PC-9 (cell line): ENCODE measurements at regions not wholly inside any gene's neighbourhood (a gene's known extent, or its start where the extent isn't known, plus 50 kb on each side); places are given as distances from the start of the nearest gene placed in this dataset.
A peak's percentile ranks its signal among the peaks of the same experiment; 100 is the strongest.
"Not testable (repeated sequence)": the region's sequence is repeated elsewhere in the genome, so short reads cannot be mapped to it uniquely, and the experiment has no call there.

Source experiments
- BruUV-seq: library from RNA; stranded (reverse); fragments of 400-500 nt; replicated peaks from 2 replicates; lab custom pipeline; 2021; lab: Mats Ljungman, UMichigan
- CTCF ChIA-PET: fragments of 300-600 bp; sonication (Branson Sonifier 250); formaldehyde crosslinking; loops from one replicate; lab custom pipeline; 2022; ENCODE audit warnings: antibody characterized with exemption; lab: Charles Lee
- POLR2A ChIA-PET: fragments of 300-600 bp; sonication (Branson Sonifier 250); formaldehyde crosslinking; loops from one replicate; lab custom pipeline; 2022; ENCODE audit warnings: antibody characterized with exemption; ENCODE audit not compliant: unreplicated experiment; lab: Charles Lee
- DNase-seq, 2 experiments: peaks; one replicate each; pipeline versions ENCODE4 v3.0.0 to v3.0.0-alpha.2; 2015 to 2022; ENCODE audit warnings: mixed read lengths in 1 of 2
- H2AFZ ChIP-seq: fragments of 200-600 bp; sonication (generic); 2 replicates; pipeline ENCODE4 v1.8.1; 2017; ENCODE audit warnings: antibody characterized with exemption
- H3F3A ChIP-seq: fragments of 200-600 bp; sonication (generic); 2 replicates; pipeline ENCODE4 v1.8.1; 2017; ENCODE audit warnings: antibody characterized with exemption, mild to moderate bottlenecking, low read depth; ENCODE audit not compliant: insufficient read depth
- H3K27ac ChIP-seq: fragments of 200-600 bp; sonication (generic); 2 replicates; pipeline ENCODE4 v1.6.1; 2016; ENCODE audit warnings: mixed run types
- H3K27me3 ChIP-seq: fragments of 200-600 bp; sonication (generic); 2 replicates; pipeline ENCODE4 v1.6.1; 2016; ENCODE audit warnings: low read depth, mixed run types; ENCODE audit not compliant: insufficient read depth
- H3K36me3 ChIP-seq: fragments of 200-600 bp; sonication (generic); 2 replicates; pipeline ENCODE4 v1.6.1; 2016; ENCODE audit warnings: low read depth, mixed run types
- H3K4me1 ChIP-seq: fragments of 200-600 bp; sonication (generic); replicated peaks from 2 replicates; pipeline ENCODE4 v1.6.1; 2016; ENCODE audit warnings: mixed run types; ENCODE audit not compliant: insufficient read depth
- H3K4me2 ChIP-seq: fragments of 200-600 bp; sonication (generic); 2 replicates; pipeline ENCODE4 v1.6.1; 2017; ENCODE audit warnings: mixed run types
- H3K4me3 ChIP-seq: fragments of 200-600 bp; sonication (generic); 2 replicates; pipeline ENCODE4 v1.6.1; 2016; ENCODE audit warnings: mixed run types
- H3K79me2 ChIP-seq: fragments of 200-600 bp; sonication (generic); 2 replicates; pipeline ENCODE4 v1.6.1; 2017; ENCODE audit warnings: low read depth, mixed run types
- H3K9me2 ChIP-seq: fragments of 200-600 bp; sonication (generic); 2 replicates; pipeline ENCODE4 v1.8.1; 2017; ENCODE audit warnings: mild to moderate bottlenecking; ENCODE audit not compliant: insufficient read depth
- H3K9me3 ChIP-seq: fragments of 200-600 bp; sonication (generic); 2 replicates; pipeline ENCODE4 v1.8.1; 2016; ENCODE audit warnings: low read depth; ENCODE audit not compliant: insufficient read depth
- H4K20me1 ChIP-seq: fragments of 200-600 bp; sonication (generic); 2 replicates; pipeline ENCODE4 v1.8.1; 2017; ENCODE audit not compliant: insufficient read depth
- EZH2 ChIP-seq: fragments of 200-600 bp; sonication (generic); IDR thresholded peaks from 2 replicates; pipeline ENCODE4 v1.8.0; 2017; ENCODE audit warnings: antibody characterized with exemption, low read depth
- intact Hi-C: fragments of 100-400 bp; cut with micrococcal nuclease; formaldehyde crosslinking; loops from one replicate; pipeline ENCODE4 v1.10.0; 2022; ENCODE audit not compliant: unreplicated experiment
- TF ChIP-seq, protein P1 (sequence below): fragments of 200-600 bp; sonication (generic); conservative IDR thresholded peaks from 2 replicates; pipeline ENCODE4 v1.6.1; 2017; ENCODE audit warnings: mixed run types, antibody characterized with exemption, mild to moderate bottlenecking, moderate library complexity

DNA sequence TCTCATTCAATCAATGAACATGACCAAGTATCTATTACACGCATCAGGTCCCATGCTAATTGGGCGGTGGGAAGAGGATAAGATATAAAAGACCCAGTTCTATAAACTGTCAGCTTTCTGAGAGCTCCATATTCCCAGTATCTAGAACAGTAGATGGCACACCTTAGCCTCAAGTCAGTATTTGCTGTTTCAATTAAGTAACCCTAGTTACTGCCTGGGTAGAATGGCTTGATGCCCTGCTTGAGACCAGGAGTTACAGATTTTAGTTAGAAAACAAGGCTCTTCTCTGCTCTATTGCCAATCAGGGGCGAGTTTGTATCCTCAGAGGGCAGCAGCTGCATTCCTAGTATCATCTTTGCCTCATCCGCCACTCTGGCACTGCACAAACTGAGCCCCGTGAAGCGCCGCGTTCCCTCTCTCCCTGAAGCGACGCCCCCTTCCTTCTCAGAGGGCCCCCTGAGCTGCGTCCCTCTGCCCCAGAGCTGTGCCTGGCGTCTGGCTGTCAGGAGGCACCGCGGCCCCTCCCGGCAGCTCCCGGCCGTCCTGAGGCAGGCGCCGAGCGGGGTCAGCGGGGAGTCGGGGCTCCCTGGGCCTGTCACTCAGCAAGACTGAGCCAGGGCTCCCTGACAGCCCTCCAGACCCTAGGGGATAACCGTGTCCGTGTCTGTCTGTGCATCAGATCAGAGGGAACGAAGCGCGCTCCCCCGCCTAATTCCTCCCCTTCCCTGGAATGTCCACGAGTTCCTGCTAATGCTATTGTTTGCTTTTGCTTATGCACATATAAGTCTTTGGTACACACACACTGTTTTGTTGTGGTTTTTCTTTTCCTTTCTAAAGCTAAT is 212.4 kb upstream of the TTC29 start:
- Histone ChIP-seq H3K36me3 (no peaks in the 10 kb centered on the region), H3K4me1 (no peaks in the 10 kb centered on the region), H3K9me2 (no peaks in the 10 kb centered on the region), H3K4me3 (no peak overlapping the region), H3K27me3 (no peaks in the 10 kb centered on the region), H3F3A (0 out of 2 replicates have a peak, but pooled peaks cover 2% of the 10 kb centered on the region), H3K9me3 (no peaks in the 10 kb centered on the region), H2AFZ (no peak overlapping the region), H3K79me2 (no peaks in the 10 kb centered on the region), H3K27ac (no peak overlapping the region), H3K4me2 (no peak overlapping the region), H4K20me1 (no peaks in the 10 kb centered on the region)
- intact Hi-C loops = no loop called here
- DNase-seq = peak in 1 of 2 experiments; percentile 12
- POLR2A ChIA-PET = no interaction called here
- CTCF ChIA-PET = interaction anchor here (0.6 to 0.9 kb wide), 4 partner anchors 432 to 1043 kb away, joined by 3 to 6 read pairs (median 4); no protein-coding TSS in a partner anchor
- no peak for TF ChIP-seq EZH2
- TF ChIP-seq, protein P1, sequence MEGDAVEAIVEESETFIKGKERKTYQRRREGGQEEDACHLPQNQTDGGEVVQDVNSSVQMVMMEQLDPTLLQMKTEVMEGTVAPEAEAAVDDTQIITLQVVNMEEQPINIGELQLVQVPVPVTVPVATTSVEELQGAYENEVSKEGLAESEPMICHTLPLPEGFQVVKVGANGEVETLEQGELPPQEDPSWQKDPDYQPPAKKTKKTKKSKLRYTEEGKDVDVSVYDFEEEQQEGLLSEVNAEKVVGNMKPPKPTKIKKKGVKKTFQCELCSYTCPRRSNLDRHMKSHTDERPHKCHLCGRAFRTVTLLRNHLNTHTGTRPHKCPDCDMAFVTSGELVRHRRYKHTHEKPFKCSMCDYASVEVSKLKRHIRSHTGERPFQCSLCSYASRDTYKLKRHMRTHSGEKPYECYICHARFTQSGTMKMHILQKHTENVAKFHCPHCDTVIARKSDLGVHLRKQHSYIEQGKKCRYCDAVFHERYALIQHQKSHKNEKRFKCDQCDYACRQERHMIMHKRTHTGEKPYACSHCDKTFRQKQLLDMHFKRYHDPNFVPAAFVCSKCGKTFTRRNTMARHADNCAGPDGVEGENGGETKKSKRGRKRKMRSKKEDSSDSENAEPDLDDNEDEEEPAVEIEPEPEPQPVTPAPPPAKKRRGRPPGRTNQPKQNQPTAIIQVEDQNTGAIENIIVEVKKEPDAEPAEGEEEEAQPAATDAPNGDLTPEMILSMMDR = no peak
- BruUV-seq = no TSS peak

DNA sequence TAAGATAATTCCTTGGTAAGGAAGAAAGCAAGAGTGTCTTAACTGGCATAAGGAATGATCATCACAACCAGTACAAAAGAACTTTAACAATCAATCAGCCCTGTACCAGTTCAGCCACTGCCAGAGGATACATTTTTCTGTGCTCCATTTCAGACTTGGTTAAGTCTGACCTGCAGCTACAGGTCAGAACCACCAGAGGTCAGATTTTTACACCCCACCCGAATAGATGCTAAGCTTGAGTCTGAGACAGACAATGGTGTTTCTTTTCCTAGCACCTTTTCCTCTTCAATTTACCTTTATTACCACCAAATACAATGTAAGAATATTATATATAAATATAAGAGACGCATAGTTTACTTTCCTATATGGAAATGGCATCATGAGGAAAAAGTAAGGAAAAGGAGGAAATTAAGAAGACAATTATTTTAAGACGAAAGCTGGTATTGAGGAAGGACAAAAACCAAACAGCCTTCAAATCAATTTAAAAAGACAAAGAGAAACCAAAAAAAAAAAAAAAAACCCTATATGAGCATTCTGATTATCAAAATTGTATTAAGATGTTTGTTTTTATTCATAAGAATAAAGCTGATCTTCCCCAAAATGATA is 215.3 kb upstream of the TTC29 start:
- no peak overlapping the region for H2AFZ ChIP-seq
- H3K79me2 ChIP-seq = no peaks in the 10 kb centered on the region
- no peaks in the 10 kb centered on the region for H3K4me1 ChIP-seq
- H3K27me3 ChIP-seq = no peaks in the 10 kb centered on the region
- TF ChIP-seq, protein P1 = peak; percentile 75
- no peak for TF ChIP-seq EZH2
- intact Hi-C loops = loop anchor here (1.0 to 2.0 kb wide), 3 partner anchors 358 to 706 kb away; no protein-coding TSS in a partner anchor
- peak in 1 of 2 experiments; percentile 13 for DNase-seq
- no peaks in the 10 kb centered on the region for H3K9me2 ChIP-seq
- BruUV-seq = no TSS peak
- H3K4me2 ChIP-seq = no peak overlapping the region
- H3K36me3 ChIP-seq = no peaks in the 10 kb centered on the region
- no peaks in the 10 kb centered on the region for H3K9me3 ChIP-seq
- no peaks in the 10 kb centered on the region for H4K20me1 ChIP-seq
- CTCF ChIA-PET = interaction anchor here (0.6 to 1.3 kb wide), 8 partner anchors 9 to 706 kb away, joined by 3 to 14 read pairs (median 4); no protein-coding TSS in a partner anchor
- H3K4me3 ChIP-seq = no peak overlapping the region
- no peak overlapping the region for H3K27ac ChIP-seq
- 0 out of 2 replicates have a peak, but pooled peaks cover 2% of the 10 kb centered on the region for H3F3A ChIP-seq
- POLR2A ChIA-PET = no interaction called here

DNA sequence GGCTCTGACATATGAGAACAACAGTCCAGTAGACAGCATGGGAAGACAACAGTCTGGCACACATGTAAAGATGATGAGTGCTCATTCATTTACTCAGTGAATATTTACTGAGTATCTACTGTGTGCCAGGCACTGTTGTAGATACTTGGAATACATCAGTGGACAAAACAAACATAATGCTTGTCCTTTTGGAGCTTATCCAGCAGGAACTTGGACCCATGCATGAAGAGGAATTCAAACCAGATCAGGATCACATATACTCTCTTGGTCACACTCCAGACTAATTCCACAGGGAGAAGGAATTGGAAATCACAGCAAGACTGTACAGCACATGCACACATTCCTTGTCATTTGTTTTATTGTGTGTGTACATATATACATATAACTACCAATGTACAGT is 217.6 kb upstream of the TTC29 start:
- no peaks in the 10 kb centered on the region for H3K9me2 ChIP-seq

DNA sequence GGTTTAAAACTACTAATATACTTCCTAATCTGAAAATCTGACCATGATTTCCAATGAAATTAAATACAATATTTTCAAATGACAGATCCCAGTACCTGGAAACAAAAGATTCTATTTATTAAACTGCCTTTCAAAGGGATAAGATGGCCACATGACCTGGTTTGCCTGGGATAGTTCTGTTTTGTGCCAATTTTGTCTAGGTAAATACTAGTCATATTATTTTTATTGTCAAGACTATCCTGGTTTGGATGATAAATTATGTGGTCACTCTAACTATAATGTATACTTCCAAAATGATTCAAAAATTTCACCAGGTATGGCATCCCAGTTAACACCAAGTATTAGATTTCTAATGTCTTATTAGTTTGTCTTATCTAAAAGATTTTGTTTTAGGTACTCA is 222.5 kb upstream of the TTC29 start:
- H2AFZ ChIP-seq, CTCF ChIA-PET, H3K9me3 ChIP-seq, H3K79me2 ChIP-seq, intact Hi-C loops, H3K9me2 ChIP-seq, BruUV-seq, H3K4me2 ChIP-seq, H3K4me1 ChIP-seq, DNase-seq, POLR2A ChIA-PET, H3K4me3 ChIP-seq, H4K20me1 ChIP-seq, H3K27ac ChIP-seq, H3F3A ChIP-seq, H3K36me3 ChIP-seq, H3K27me3 ChIP-seq: not testable (repeated sequence)

More for the DNA sequence above, 217.6 kb upstream of the TTC29 start:
- Histone ChIP-seq H3K4me1 (no peaks in the 10 kb centered on the region), H3K36me3 (no peaks in the 10 kb centered on the region), H2AFZ (no peak overlapping the region), H3K4me2 (no peak overlapping the region), H3K27ac (no peak overlapping the region), H3F3A (0 out of 2 replicates have a peak, but pooled peaks cover 2% of the 10 kb centered on the region), H3K9me3 (no peaks in the 10 kb centered on the region), H3K79me2 (no peaks in the 10 kb centered on the region), H4K20me1 (no peaks in the 10 kb centered on the region), H3K27me3 (no peaks in the 10 kb centered on the region), H3K4me3 (no peak overlapping the region)
- BruUV-seq = no TSS peak
- ChIA-PET POLR2A (no interaction called here), CTCF (no interaction called here)
- no peak for DNase-seq
- TF ChIP-seq, protein P1 = no peak
- TF ChIP-seq EZH2 = no peak
- intact Hi-C loops = no loop called here
